ENCODE measurements at regions not wholly inside any gene's neighbourhood (a gene's known extent, or its start where the extent isn't known, plus 50 kb on each side); places are given as distances from the start of the nearest gene placed in this dataset.

- intact Hi-C loops (cut with DNase I; ENCODE audit: low total_unique reads): no loop called here
- peak overlapping the region; percentile 24 to 56 for H3K27ac ChIP-seq
These were observed 111.8 kb downstream of the CARTPT start for GRCh38 chr5:71830681-71831539.

GRCh38 chr5:71832812-71833715 is 114.0 kb downstream of the CARTPT start:
- Histone ChIP-seq H3K27me3 (no peaks in the 10 kb centered on the region), H3K27ac (no peak overlapping the region), H3K4me3 (no peak overlapping the region), H3K9me3 (no peaks in the 10 kb centered on the region), H3K36me3 (no peaks in the 10 kb centered on the region), H3K4me1 (peaks cover 0 to 6% of the 10 kb centered on the region in 2 donors)
- intact Hi-C loops (cut with DNase I; ENCODE audit: low total_unique reads): no loop called here
- DNase-seq: no peak
- TF ChIP-seq CTCF (IDR thresholded peaks at IDR 0.05): no peak
- no peak for TF ChIP-seq POLR2A (IDR thresholded peaks at IDR 0.05)

More at GRCh38 chr5:71830681-71831539, 111.8 kb downstream of the CARTPT start:
- peaks cover 0 to 6% of the 10 kb centered on the region in 2 donors for H3K4me1 ChIP-seq
- no peak overlapping the region for H3K4me3 ChIP-seq
- TF ChIP-seq POLR2A (IDR thresholded peaks at IDR 0.05) (no peak), CTCF (IDR thresholded peaks at IDR 0.05) (no peak)
- no peaks in the 10 kb centered on the region for H3K9me3 ChIP-seq
- H3K27me3 ChIP-seq: no peaks in the 10 kb centered on the region
- peak; percentile 66 to 74 for DNase-seq
- H3K36me3 ChIP-seq: no peaks in the 10 kb centered on the region

- no peak overlapping the region for H3K27ac ChIP-seq
- TF ChIP-seq POLR2A (IDR thresholded peaks at IDR 0.05) (no peak), CTCF (IDR thresholded peaks at IDR 0.05) (no peak)
- no peaks in the 10 kb centered on the region for H3K36me3 ChIP-seq
- intact Hi-C loops (cut with DNase I; ENCODE audit: low total_unique reads): no loop called here
- no peaks in the 10 kb centered on the region for H3K9me3 ChIP-seq
- H3K4me1 ChIP-seq: peaks cover 0 to 6% of the 10 kb centered on the region in 2 donors
- H3K27me3 ChIP-seq: no peaks in the 10 kb centered on the region
- no peak overlapping the region for H3K4me3 ChIP-seq
- no peak for DNase-seq
These were observed 115.5 kb downstream of the CARTPT start for GRCh38 chr5:71834601-71835000.

- intact Hi-C loops (cut with DNase I; ENCODE audit: low total_unique reads): no loop called here
- Histone ChIP-seq H3K27ac (no peak overlapping the region), H3K27me3 (no peaks in the 10 kb centered on the region), H3K9me3 (no peaks in the 10 kb centered on the region), H3K36me3 (no peaks in the 10 kb centered on the region), H3K4me3 (no peak overlapping the region), H3K4me1 (no peaks in the 10 kb centered on the region)
- TF ChIP-seq POLR2A (IDR thresholded peaks at IDR 0.05) (no peak), CTCF (IDR thresholded peaks at IDR 0.05) (no peak)
- no peak for DNase-seq
These were observed 117.0 kb downstream of the CARTPT start for GRCh38 chr5:71836084-71836483.
